LNCaP clone FGC (cell line): ENCODE measurements at regions not wholly inside any gene's neighbourhood (a gene's known extent, or its start where the extent isn't known, plus 50 kb on each side); places are given as distances from the start of the nearest gene placed in this dataset.

Source experiments
- DNase-seq: peaks from one replicate; pipeline ENCODE4 v3.0.0-alpha.2; 2011; ENCODE audit warnings: low read depth
- H3K4me3 ChIP-seq: 2 replicates; pipeline ENCODE4 v1.5.1; 2011; ENCODE audit warnings: mild to moderate bottlenecking, low read depth, low read length, control low read depth
- TF ChIP-seq, protein P1 (sequence below): IDR thresholded peaks from 2 replicates; pipeline ENCODE4 v1.5.1; 2012; ENCODE audit warnings: mild to moderate bottlenecking; ENCODE audit not compliant: control insufficient read depth, insufficient read depth; ENCODE audit errors: extremely low read depth

DNA sequence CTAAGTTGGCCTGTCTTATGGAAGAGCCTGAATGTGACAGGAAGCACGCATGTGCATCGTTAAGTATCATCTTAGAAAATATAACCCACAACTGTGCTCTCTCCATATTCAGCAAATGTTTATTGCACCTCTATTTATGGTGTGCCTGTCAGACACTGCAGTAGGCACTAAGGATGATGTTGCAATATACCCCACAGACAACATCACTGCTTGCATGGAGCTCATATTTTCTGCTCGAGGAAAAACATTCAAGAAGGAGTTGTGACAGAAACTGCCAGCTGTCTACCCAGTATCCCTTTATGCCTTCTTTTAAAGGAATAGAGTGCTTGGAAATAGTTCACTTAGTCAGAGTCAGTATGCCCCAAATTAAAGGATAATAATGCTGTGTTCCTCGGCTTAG lies 132.3 kb upstream of the RBFOX1 start:
- TF ChIP-seq, protein P1, sequence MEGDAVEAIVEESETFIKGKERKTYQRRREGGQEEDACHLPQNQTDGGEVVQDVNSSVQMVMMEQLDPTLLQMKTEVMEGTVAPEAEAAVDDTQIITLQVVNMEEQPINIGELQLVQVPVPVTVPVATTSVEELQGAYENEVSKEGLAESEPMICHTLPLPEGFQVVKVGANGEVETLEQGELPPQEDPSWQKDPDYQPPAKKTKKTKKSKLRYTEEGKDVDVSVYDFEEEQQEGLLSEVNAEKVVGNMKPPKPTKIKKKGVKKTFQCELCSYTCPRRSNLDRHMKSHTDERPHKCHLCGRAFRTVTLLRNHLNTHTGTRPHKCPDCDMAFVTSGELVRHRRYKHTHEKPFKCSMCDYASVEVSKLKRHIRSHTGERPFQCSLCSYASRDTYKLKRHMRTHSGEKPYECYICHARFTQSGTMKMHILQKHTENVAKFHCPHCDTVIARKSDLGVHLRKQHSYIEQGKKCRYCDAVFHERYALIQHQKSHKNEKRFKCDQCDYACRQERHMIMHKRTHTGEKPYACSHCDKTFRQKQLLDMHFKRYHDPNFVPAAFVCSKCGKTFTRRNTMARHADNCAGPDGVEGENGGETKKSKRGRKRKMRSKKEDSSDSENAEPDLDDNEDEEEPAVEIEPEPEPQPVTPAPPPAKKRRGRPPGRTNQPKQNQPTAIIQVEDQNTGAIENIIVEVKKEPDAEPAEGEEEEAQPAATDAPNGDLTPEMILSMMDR = no peak
- H3K4me3 ChIP-seq = no peak overlapping the region
- no peak for DNase-seq

GRCh38 chr16:7185689-7186088 lies 147.0 kb upstream of the RBFOX1 start:
- TF ChIP-seq, protein P1 = no peak
- H3K4me3 ChIP-seq = no peak overlapping the region
- no peak for DNase-seq

DNA sequence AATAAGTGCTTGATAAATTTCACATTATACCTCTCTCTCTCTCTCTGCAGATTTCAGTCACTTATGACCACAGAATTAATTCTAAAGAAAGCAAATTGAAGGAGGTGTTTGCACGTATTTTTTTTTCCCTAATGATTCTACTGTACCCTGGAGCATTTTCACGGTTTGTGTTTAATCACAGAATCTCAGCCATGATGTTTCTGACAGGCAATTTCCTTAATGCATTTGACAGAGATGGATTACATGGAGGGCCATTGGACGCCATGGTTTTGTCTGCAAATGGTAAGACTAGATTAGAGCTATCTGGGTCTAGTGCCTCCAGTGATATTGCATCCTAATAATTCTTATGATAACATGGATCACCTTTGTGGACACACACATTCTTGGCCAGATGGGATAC lies 147.5 kb upstream of the RBFOX1 start:
- H3K4me3 ChIP-seq = no peak overlapping the region
- TF ChIP-seq, protein P1 = no peak

DNA sequence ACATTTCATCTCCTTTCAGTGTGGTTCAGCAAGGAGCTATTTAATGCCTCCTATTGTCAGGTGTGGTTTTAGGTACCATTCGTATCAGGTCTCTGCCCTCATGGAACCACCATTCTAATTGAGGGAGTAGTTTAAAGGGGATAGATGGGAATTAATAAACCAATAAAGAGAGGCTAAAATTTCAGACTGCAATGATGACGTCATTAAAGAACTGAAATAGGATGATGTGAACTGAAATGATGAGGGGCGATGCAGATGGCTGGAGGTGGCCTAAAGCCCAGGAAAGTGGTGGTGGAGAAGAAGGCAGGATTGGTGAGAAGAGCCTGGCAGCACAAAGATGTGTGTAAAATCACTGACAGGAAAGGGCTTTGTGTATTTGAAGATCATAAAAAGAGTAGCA lies 148.9 kb upstream of the RBFOX1 start:
- TF ChIP-seq, protein P1 = no peak
- DNase-seq = no peak
- H3K4me3 ChIP-seq = no peak overlapping the region

More for the DNA sequence above, 147.5 kb upstream of the RBFOX1 start:
- DNase-seq = no peak

DNA sequence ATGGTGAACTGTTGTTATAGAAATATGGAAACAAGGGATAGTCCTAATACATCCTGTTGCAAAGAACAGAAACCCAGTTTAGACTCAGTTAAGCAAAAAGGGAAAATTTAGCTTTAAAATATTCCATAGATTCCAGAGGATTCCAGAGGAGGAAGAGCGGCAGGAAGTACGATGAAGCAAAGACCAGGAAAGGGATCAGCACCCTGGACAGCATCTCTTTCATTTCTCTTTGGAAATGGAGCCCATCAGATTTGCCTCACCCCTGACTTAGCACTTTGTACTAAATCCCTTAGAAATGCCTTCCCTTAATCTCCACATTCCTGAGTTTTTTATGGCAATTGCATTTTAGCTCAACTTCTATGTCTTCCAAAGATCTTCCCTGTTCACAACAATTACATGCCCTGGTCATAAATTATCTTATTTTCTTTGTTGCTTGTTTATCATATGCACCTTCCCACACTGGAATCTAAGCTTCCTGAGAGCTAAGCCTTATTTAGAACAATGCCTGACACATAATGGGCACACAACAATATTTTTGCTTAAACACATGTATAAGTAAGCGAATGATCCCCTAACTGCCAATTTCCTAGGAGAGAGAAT lies 150.0 kb upstream of the RBFOX1 start:
- no peak overlapping the region for H3K4me3 ChIP-seq
- TF ChIP-seq, protein P1 = no peak
- DNase-seq = no peak

GRCh38 chr16:7177875-7178274 lies 154.8 kb upstream of the RBFOX1 start:
- no peak for DNase-seq
- no peak overlapping the region for H3K4me3 ChIP-seq
- TF ChIP-seq, protein P1 = no peak

- TF ChIP-seq, protein P1 = no peak
- no peak overlapping the region for H3K4me3 ChIP-seq
- no peak for DNase-seq
These were observed 161.5 kb upstream of the RBFOX1 start for GRCh38 chr16:7171151-7171550.
